ENCODE measurements at regions not wholly inside any gene's neighbourhood (a gene's known extent, or its start where the extent isn't known, plus 50 kb on each side); places are given as distances from the start of the nearest gene placed in this dataset.

DNA sequence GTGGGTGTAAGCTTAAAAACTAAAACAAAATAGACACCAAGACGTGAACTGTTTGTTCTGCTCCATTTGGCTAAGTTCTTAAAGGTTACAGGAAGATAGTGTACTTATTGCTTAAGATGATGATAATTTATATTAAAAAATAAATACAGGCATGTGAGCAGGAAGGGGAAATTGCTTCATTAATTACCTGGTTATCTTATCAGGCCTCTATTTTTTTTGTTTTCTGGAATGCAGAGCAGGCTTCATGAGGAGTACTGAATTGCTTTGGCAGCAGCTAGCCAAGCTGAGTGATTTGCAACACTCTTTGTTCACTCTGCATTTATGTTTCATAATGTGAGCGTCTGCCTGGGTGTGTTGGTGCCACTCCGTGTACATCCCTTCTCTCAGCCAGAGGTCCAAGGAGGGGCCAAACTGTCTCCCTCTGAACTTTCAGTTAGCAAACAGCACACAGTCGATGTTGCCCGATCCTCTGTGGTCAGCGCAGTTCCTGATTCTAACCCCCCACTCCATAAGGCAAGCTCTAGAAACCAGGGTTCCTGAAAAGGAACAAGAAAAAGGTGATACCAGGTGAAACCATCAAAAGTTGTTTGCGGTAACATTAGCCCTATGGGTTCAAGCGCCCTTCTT lies 348.2 kb downstream of the SPRY1 start:
- TF ChIP-seq, protein P1, sequence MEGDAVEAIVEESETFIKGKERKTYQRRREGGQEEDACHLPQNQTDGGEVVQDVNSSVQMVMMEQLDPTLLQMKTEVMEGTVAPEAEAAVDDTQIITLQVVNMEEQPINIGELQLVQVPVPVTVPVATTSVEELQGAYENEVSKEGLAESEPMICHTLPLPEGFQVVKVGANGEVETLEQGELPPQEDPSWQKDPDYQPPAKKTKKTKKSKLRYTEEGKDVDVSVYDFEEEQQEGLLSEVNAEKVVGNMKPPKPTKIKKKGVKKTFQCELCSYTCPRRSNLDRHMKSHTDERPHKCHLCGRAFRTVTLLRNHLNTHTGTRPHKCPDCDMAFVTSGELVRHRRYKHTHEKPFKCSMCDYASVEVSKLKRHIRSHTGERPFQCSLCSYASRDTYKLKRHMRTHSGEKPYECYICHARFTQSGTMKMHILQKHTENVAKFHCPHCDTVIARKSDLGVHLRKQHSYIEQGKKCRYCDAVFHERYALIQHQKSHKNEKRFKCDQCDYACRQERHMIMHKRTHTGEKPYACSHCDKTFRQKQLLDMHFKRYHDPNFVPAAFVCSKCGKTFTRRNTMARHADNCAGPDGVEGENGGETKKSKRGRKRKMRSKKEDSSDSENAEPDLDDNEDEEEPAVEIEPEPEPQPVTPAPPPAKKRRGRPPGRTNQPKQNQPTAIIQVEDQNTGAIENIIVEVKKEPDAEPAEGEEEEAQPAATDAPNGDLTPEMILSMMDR (IDR thresholded peaks at IDR 0.05) = no peak
- TF ChIP-seq ZFX (IDR thresholded peaks at IDR 0.05; ENCODE audit: borderline replicate concordance) = no peak

Data from 22Rv1 (cell line).